ENCODE measurements at regions not wholly inside any gene's neighbourhood (a gene's known extent, or its start where the extent isn't known, plus 50 kb on each side); places are given as distances from the start of the nearest gene placed in this dataset.

- no peaks in the 10 kb centered on the region for H3K4me1 ChIP-seq
- H3K9me3 ChIP-seq = no peaks in the 10 kb centered on the region
- no peaks in the 10 kb centered on the region for H3K27me3 ChIP-seq
- TF ChIP-seq CTCF (IDR thresholded peaks at IDR 0.05) = no peak
- no peak overlapping the region for H3K4me3 ChIP-seq
- no peak overlapping the region for H3K27ac ChIP-seq
- intact Hi-C loops (cut with DNase I) = no loop called here
- ATAC-seq = no peak
- no peak for DNase-seq
- H3K36me3 ChIP-seq = no peaks in the 10 kb centered on the region
Measured at GRCh38 chr4:11218692-11219091, 210.0 kb downstream of the HS3ST1 start.

GRCh38 chr4:11216520-11216919 is 212.2 kb downstream of the HS3ST1 start:
- H3K4me1 ChIP-seq = no peaks in the 10 kb centered on the region
- intact Hi-C loops (cut with DNase I) = no loop called here
- DNase-seq (no peak), ATAC-seq (no peak)
- no peak for TF ChIP-seq CTCF (IDR thresholded peaks at IDR 0.05)
- H3K4me3 ChIP-seq = no peak overlapping the region
- H3K27me3 ChIP-seq = no peaks in the 10 kb centered on the region
- H3K36me3 ChIP-seq = no peaks in the 10 kb centered on the region
- no peak overlapping the region for H3K27ac ChIP-seq
- H3K9me3 ChIP-seq = no peaks in the 10 kb centered on the region

DNA sequence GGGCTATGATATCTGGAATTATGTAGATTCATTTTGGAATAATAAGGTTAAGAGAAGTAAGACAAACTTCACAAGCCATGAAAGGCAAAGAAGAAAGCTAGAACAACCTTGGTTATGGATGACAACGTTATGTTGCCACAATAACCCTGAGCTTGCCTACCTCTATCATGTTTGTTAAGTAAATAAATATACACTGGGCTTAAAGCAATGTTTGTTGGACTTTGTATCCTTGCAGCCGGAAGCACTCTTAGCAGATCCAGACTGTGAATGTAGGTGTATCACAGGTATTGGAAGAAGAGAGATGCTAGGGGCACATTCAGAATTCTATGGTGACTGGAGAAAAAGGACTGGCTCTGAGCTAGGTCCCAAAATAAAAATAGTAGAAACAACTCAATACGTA is 214.4 kb downstream of the HS3ST1 start:
- intact Hi-C loops (cut with DNase I) = no loop called here
- DNase-seq (no peak), ATAC-seq (no peak)
- Histone ChIP-seq H3K9me3 (no peaks in the 10 kb centered on the region), H3K36me3 (no peaks in the 10 kb centered on the region), H3K4me1 (no peaks in the 10 kb centered on the region), H3K27me3 (no peaks in the 10 kb centered on the region), H3K4me3 (no peak overlapping the region), H3K27ac (no peak overlapping the region)
- TF ChIP-seq CTCF (IDR thresholded peaks at IDR 0.05) = no peak

DNA sequence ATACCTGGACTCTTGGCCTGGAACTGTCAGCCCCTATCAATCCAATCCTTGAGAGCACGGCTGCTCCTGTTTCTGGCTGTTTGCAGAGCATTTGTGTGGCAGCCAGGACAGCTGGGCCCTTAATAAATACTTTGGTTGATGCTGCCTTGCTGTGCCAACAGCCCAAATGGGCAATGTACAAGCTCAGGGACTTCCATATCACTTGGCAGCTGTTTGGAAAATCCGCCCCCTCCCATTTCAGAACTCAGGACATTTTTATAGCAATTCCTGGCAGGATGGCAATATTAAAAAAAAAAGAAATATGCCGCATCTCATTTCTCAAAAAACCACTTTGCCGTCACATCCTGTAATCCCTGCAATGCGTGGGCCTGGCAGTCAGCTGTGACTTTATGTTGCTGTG is 218.9 kb downstream of the HS3ST1 start:
- TF ChIP-seq CTCF (IDR thresholded peaks at IDR 0.05) = no peak
- H3K27ac ChIP-seq = no peak overlapping the region
- no peak for ATAC-seq
- intact Hi-C loops (cut with DNase I) = no loop called here
- no peaks in the 10 kb centered on the region for H3K4me1 ChIP-seq
- no peaks in the 10 kb centered on the region for H3K36me3 ChIP-seq
- no peaks in the 10 kb centered on the region for H3K27me3 ChIP-seq
- H3K9me3 ChIP-seq = no peaks in the 10 kb centered on the region
- no peak overlapping the region for H3K4me3 ChIP-seq
- DNase-seq = no peak

GRCh38 chr4:11201256-11201655 is 227.4 kb downstream of the HS3ST1 start:
- intact Hi-C loops (cut with DNase I) = no loop called here
- Histone ChIP-seq H3K4me1 (no peaks in the 10 kb centered on the region), H3K27ac (no peak overlapping the region), H3K4me3 (no peak overlapping the region), H3K36me3 (no peaks in the 10 kb centered on the region), H3K9me3 (no peaks in the 10 kb centered on the region), H3K27me3 (no peaks in the 10 kb centered on the region)
- no peak for DNase-seq
- TF ChIP-seq CTCF (IDR thresholded peaks at IDR 0.05) = no peak
- no peak for ATAC-seq

- DNase-seq (no peak), ATAC-seq (no peak)
- intact Hi-C loops (cut with DNase I) = no loop called here
- H3K4me1 ChIP-seq = no peaks in the 10 kb centered on the region
- H3K4me3 ChIP-seq = no peak overlapping the region
- H3K9me3 ChIP-seq = no peaks in the 10 kb centered on the region
- H3K27ac ChIP-seq = no peak overlapping the region
- TF ChIP-seq CTCF (IDR thresholded peaks at IDR 0.05) = no peak
- H3K27me3 ChIP-seq = no peaks in the 10 kb centered on the region
- H3K36me3 ChIP-seq = no peaks in the 10 kb centered on the region
Measured at GRCh38 chr4:11198516-11199305, 230.0 kb downstream of the HS3ST1 start.
